HG02884 (cell line): ENCODE measurements at regions not wholly inside any gene's neighbourhood (a gene's known extent, or its start where the extent isn't known, plus 50 kb on each side); places are given as distances from the start of the nearest gene placed in this dataset.

Experiments used
- ATAC-seq: cut with Tn5 transposase; IDR thresholded peaks from one replicate; pipeline ENCODE4 v1.9.1; 2021; ENCODE audit warnings: mild to moderate bottlenecking, moderate library complexity; ENCODE audit not compliant: unreplicated experiment

- no peak for ATAC-seq
Observed at GRCh38 chr6:159487636-159488035, 205.4 kb downstream of the SOD2 start.

GRCh38 chr6:159483259-159483658 lies 209.8 kb downstream of the SOD2 start:
- ATAC-seq = no peak

GRCh38 chr6:159481897-159482296 lies 211.1 kb downstream of the SOD2 start:
- no peak for ATAC-seq

- no peak for ATAC-seq
Observed at GRCh38 chr6:159480471-159480870, 212.6 kb downstream of the SOD2 start.

GRCh38 chr6:159479146-159479545 lies 213.9 kb downstream of the SOD2 start:
- ATAC-seq = no peak

GRCh38 chr6:159473475-159474263 lies 219.4 kb downstream of the SOD2 start:
- ATAC-seq = no peak

- ATAC-seq = no peak
Observed at GRCh38 chr6:159470397-159470796, 222.6 kb downstream of the SOD2 start.

- no peak for ATAC-seq
Observed at GRCh38 chr6:159469443-159469842, 223.6 kb downstream of the SOD2 start.

GRCh38 chr6:159468994-159469393 lies 224.0 kb downstream of the SOD2 start:
- ATAC-seq = no peak

- ATAC-seq = peak; percentile 94
Observed at GRCh38 chr6:159467473-159468041, 225.5 kb downstream of the SOD2 start.

GRCh38 chr6:159466926-159467325 lies 226.1 kb downstream of the SOD2 start:
- no peak for ATAC-seq

- ATAC-seq = no peak
Observed at GRCh38 chr6:159464816-159465215, 228.2 kb downstream of the SOD2 start.

- no peak for ATAC-seq
Observed at GRCh38 chr6:159463119-159463829, 229.8 kb downstream of the SOD2 start.

GRCh38 chr6:159462431-159462830 lies 230.6 kb downstream of the SOD2 start:
- ATAC-seq = no peak

- ATAC-seq = peak; percentile 93
Observed at GRCh38 chr6:159461998-159462397, 231.0 kb downstream of the SOD2 start.

- no peak for ATAC-seq
Observed at GRCh38 chr6:159461266-159461665, 231.8 kb downstream of the SOD2 start.

- ATAC-seq = no peak
Observed at GRCh38 chr6:159460476-159460875, 232.6 kb downstream of the SOD2 start.

- ATAC-seq = no peak
Observed at GRCh38 chr6:159456349-159456748, 236.7 kb downstream of the SOD2 start.

- no peak for ATAC-seq
Observed at GRCh38 chr6:159455700-159456274, 237.3 kb downstream of the SOD2 start.

GRCh38 chr6:159450815-159451465 lies 242.1 kb downstream of the SOD2 start:
- no peak for ATAC-seq

- no peak for ATAC-seq
Observed at GRCh38 chr6:159446340-159446739, 246.7 kb downstream of the SOD2 start.
